IPS DF 6.9 (cell line): ENCODE measurements at regions not wholly inside any gene's neighbourhood (a gene's known extent, or its start where the extent isn't known, plus 50 kb on each side); places are given as distances from the start of the nearest gene placed in this dataset.

Experiments
- DNase-seq: peaks from one replicate; pipeline ENCODE4 v3.0.0-alpha.2; 2013; ENCODE audit warnings: low read depth, low spot score
- H3K27ac ChIP-seq: one replicate; pipeline ENCODE4 v1.5.1; 2013; ENCODE audit warnings: low read length, control low read depth
- H3K27me3 ChIP-seq: 2 replicates; pipeline ENCODE4 v1.6.1; 2013; ENCODE audit warnings: mild to moderate bottlenecking, low read length; ENCODE audit not compliant: control insufficient read depth, insufficient read depth
- H3K36me3 ChIP-seq: 2 replicates; pipeline ENCODE4 v1.6.1; 2013; ENCODE audit warnings: low read length; ENCODE audit not compliant: control insufficient read depth, insufficient read depth
- H3K4me1 ChIP-seq: 2 replicates; pipeline ENCODE4 v1.6.1; 2013; ENCODE audit warnings: low read length; ENCODE audit not compliant: control insufficient read depth, insufficient read depth
- H3K4me3 ChIP-seq: 2 replicates; pipeline ENCODE4 v1.5.1; 2013; ENCODE audit warnings: mild to moderate bottlenecking, low read length
- H3K9me3 ChIP-seq: 2 replicates; pipeline ENCODE4 v1.6.1; 2013; ENCODE audit warnings: low read length, inconsistent platforms; ENCODE audit not compliant: control insufficient read depth, insufficient read depth
- WGBS: extraction: QIAGEN DNeasy Blood & Tissue Kit; methylation state at CpG from one replicate; pipeline ENCODE4 v1.1.7; 2013; ENCODE audit warnings: mixed read lengths, missing lambda C conversion rate; ENCODE audit not compliant: insufficient read length, insufficient coverage; 5-methylcytosine and 5-hydroxymethylcytosine counted together

DNA sequence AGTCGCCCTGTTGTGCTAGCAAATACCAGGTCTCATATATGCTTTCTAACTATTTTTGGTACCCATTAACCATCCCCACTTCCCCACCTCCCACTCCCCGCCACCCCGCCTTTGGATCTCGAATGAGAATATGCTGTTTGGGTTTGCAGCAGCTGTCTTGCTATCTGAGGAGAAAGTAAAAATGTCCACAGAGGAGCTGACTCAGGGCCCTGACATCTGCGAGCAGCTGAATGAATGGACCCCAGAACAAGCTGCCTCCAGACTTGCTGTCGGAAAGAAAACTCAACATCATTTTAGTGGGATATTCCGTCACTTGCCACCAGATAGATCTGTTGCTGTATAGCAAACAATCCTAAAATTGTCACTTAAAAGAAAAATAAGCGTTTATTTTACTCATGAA lies 103.7 kb downstream of the LINC00237 start:
- no peaks in the 10 kb centered on the region for H3K9me3 ChIP-seq
- H3K4me3 ChIP-seq, result no peak overlapping the region
- no CpG with 5 or more reads among the region's 8 CpGs for WGBS
- no peak overlapping the region for H3K27ac ChIP-seq
- no peak for DNase-seq
- H3K27me3 ChIP-seq, result no peaks in the 10 kb centered on the region; the same call in 1 of the 2 replicates
- peaks cover under 1% of the 10 kb centered on the region; the same call in 1 of the 2 replicates for H3K4me1 ChIP-seq
- no peaks in the 10 kb centered on the region for H3K36me3 ChIP-seq

DNA sequence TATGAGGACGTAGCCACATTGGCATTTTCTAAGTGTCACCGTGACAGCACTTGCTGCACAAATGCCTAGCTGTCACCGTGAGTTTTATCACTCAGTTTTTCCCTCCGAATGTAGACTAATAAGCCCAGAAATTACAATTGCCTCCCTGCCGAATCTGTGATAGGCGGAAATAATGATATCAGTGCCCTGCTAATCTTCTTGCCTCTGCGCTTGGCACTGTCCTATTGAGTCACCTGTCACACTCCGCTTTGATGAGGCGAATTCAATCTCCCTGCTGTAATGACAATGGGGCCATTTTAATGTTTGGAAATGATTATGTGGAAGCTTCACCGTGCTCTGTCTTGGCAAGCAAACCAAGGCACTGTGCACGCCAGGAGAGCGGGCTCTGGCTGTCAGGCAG lies 112.8 kb downstream of the LINC00237 start:
- Histone ChIP-seq H3K27ac (no peak overlapping the region), H3K9me3 (no peaks in the 10 kb centered on the region), H3K36me3 (no peaks in the 10 kb centered on the region), H3K4me3 (no peak overlapping the region), H3K4me1 (peaks cover 1% of the 10 kb centered on the region; the same call in 1 of the 2 replicates), H3K27me3 (no peaks in the 10 kb centered on the region)
- WGBS, result no CpG with 5 or more reads among the region's 12 CpGs
- no peak for DNase-seq

DNA sequence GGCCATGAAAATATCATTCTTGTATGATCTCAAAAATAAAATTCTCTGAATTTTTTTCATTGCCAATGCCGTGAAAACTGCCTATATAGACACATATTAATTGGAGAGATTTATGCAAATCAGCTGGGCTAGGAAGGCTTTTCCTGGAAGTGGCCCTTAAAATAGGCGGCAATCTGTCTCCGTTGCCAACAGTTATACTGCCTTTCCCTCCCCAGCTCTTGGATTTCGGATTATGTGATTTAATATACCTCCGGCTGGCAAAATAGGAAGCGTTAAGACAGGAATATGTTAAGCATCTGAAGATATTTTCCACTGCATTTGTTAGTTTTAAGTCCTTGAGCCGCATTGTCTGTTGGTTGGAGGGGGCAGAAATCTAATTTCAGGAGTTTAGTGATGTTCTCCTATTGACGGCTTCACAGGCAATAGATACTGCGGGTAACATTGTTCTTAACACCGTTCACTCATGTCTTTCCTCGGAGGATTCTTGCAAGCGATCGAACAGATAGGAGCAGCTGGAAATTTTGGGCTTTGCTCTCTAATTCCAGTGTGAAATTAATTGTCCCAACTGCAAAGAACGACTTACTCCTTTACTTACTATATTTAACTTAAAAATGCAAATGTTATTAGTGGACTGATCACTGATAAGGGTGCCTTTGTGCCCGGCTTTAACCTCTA lies 113.3 kb downstream of the LINC00237 start:
- Histone ChIP-seq H3K9me3 (no peaks in the 10 kb centered on the region), H3K4me3 (no peak overlapping the region), H3K27me3 (no peaks in the 10 kb centered on the region), H3K27ac (no peak overlapping the region), H3K36me3 (no peaks in the 10 kb centered on the region), H3K4me1 (peaks cover 1% of the 10 kb centered on the region; the same call in 1 of the 2 replicates)
- DNase-seq, result no peak
- no CpG with 5 or more reads among the region's 15 CpGs for WGBS

DNA sequence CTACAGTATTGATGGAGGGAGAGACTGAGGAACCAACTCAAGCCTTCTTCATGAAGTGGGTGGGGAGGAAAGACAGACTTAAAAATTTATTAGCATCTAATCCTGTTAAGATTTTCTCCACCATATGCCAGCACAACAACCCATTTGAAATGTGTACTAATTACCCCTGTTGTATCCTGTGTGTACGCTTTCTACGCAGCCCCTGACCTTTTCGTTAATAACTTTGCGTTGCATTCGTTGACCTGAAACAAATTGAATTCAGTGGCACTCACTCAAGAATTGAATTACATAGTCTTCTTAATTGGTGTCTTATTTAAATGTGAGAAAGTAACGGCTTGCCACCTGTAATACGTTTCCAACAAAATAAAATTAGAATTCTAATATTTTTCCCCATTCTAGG lies 113.9 kb downstream of the LINC00237 start:
- Histone ChIP-seq H3K4me1 (no peaks in the 10 kb centered on the region), H3K27ac (no peak overlapping the region), H3K27me3 (no peaks in the 10 kb centered on the region), H3K36me3 (no peaks in the 10 kb centered on the region), H3K4me3 (no peak overlapping the region), H3K9me3 (no peaks in the 10 kb centered on the region)
- no CpG with 5 or more reads among the region's 7 CpGs for WGBS
- DNase-seq, result no peak

DNA sequence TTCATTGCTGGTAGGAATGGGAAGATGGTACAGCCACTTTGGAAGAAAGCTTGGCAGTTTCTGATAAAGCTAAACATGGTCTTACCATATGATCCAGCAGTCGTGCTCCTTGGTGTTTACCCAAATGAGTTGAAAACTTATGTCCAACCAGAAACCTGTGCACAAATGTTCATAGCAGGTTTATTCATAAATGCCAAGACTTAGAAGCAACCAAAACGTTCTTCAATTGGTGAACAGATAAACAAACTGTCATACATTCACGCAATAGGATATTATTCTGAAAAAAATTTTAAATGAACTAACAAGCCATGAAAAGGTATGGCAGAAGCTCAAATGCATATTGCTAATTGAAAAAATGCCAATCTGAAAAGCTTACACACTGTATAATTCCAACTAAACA lies 117.1 kb downstream of the LINC00237 start:
- Histone ChIP-seq H3K9me3 (no peaks in the 10 kb centered on the region), H3K27ac (no peak overlapping the region), H3K36me3 (no peaks in the 10 kb centered on the region), H3K4me3 (no peak overlapping the region), H3K27me3 (no peaks in the 10 kb centered on the region), H3K4me1 (no peaks in the 10 kb centered on the region)
- WGBS, result no CpG with 5 or more reads among the region's 3 CpGs
- no peak for DNase-seq

DNA sequence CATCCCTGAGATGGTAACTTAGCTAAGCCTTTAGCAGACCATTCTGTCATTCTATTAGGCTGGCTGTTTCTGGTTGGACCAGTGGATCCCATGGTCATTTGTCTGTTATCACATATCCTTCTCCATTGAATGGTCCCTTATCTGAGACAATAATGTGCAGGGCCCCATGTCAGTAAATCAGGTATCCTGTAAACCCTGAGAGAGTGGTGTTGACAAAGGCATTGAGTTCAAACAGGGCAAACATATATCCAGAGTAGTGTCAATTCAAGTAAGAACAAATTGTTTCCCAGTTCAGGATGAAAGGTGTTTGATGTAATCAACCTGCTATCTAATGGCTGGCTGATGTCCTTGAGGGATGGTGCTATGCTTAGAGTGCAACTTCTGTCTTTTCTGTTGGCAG lies 126.2 kb downstream of the LINC00237 start:
- no peak overlapping the region for H3K4me3 ChIP-seq
- H3K9me3 ChIP-seq, result no peaks in the 10 kb centered on the region
- no peaks in the 10 kb centered on the region for H3K36me3 ChIP-seq
- H3K27ac ChIP-seq, result no peak overlapping the region
- H3K4me1 ChIP-seq, result no peaks in the 10 kb centered on the region; the same call in 1 of the 2 replicates
- DNase-seq, result no peak
- H3K27me3 ChIP-seq, result no peaks in the 10 kb centered on the region

DNA sequence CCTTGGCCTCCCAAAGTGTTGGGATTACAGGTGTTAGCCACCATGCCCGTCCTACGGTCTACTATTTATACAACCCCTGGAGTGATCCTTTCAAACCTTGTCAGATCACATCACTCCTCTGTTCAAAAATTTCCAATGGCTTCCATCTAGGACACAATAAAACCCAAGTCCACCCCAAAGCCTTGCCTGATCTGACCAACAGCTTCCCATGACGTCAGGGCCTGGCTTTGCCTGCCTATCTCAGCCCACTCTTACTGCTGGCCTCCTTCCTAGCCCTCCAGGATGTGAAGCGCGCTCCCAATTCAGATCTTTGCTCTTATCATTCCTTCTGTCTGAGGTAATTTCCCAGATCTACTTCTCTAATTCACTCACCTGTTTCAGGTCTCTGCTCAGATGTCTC lies 128.4 kb downstream of the LINC00237 start:
- no CpG with 5 or more reads among the region's 5 CpGs for WGBS
- DNase-seq, result no peak
- Histone ChIP-seq H3K4me3 (no peak overlapping the region), H3K4me1 (no peaks in the 10 kb centered on the region), H3K9me3 (no peaks in the 10 kb centered on the region), H3K36me3 (no peaks in the 10 kb centered on the region), H3K27ac (no peak overlapping the region), H3K27me3 (no peaks in the 10 kb centered on the region)

DNA sequence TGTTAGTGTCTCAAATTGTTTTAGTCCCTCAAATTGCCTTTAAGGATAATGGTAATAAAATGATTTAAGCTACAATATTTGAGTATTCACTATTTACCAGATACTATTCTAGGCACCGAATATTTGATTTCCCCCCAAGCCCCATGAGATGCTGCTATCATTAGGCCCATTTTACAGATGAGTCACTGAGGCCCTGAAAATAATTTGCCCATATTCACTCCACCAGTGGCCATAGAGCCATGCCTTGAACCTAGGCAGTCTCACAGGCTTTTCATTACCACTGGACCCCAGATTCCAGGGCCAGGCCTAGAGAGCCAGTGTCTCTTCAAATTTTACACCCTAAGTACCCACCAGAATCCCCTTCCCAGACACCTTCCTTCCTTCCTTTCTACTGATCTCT lies 133.7 kb downstream of the LINC00237 start:
- H3K4me1 ChIP-seq, result no peaks in the 10 kb centered on the region; the same call in 1 of the 2 replicates
- no peak overlapping the region for H3K4me3 ChIP-seq
- DNase-seq, result no peak
- no peaks in the 10 kb centered on the region for H3K27me3 ChIP-seq
- H3K36me3 ChIP-seq, result no peaks in the 10 kb centered on the region
- no peak overlapping the region for H3K27ac ChIP-seq
- no peaks in the 10 kb centered on the region for H3K9me3 ChIP-seq
- no CpG with 5 or more reads among the region's 1 CpG for WGBS

DNA sequence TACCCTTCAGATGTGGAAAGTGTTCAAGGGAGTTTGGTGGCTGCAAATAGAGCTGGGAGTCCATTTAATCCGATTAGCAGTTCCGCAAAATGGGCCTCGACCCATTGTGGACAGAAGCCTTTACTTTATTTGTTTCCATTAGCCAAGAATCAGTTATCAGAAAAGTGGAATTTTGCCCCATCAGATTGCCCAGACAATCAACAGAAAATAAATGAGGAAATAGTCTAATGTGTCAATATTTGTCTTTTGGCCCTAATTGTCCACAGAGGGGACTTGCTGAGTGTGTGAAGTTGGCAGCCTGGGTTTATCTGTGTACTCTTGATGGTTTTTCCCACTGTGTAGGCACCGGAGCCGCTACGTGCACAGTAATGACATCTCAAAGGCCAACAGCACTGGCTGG lies 134.3 kb downstream of the LINC00237 start:
- H3K4me3 ChIP-seq, result no peak overlapping the region
- no CpG with 5 or more reads among the region's 6 CpGs for WGBS
- H3K27ac ChIP-seq, result no peak overlapping the region
- no peaks in the 10 kb centered on the region; the same call in 1 of the 2 replicates for H3K4me1 ChIP-seq
- H3K36me3 ChIP-seq, result no peaks in the 10 kb centered on the region
- no peaks in the 10 kb centered on the region for H3K27me3 ChIP-seq
- no peaks in the 10 kb centered on the region for H3K9me3 ChIP-seq
- DNase-seq, result no peak

DNA sequence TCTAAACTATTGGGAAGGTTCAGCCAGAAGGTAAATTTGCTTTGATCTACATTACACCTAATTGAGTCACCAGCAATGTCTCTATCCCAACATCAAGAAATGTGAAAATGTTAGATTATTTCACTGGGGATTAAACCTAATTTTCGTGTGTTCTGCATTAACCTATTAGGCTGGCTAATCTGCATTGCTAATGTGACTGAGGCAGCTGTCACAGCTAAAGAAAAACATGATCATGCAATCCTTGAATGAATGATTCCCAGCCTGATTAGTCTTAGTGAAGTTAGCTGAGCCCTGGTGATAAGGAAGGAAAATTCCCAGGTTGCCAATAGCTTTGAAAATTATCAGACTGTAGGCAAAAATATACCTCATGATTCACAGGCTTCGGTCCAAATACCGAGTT lies 135.3 kb downstream of the LINC00237 start:
- no peak for DNase-seq
- Histone ChIP-seq H3K9me3 (no peaks in the 10 kb centered on the region), H3K27me3 (no peaks in the 10 kb centered on the region), H3K4me3 (no peak overlapping the region), H3K36me3 (no peaks in the 10 kb centered on the region), H3K4me1 (no peaks in the 10 kb centered on the region; the same call in 1 of the 2 replicates), H3K27ac (no peak overlapping the region)
- WGBS, result no CpG with 5 or more reads among the region's 3 CpGs

DNA sequence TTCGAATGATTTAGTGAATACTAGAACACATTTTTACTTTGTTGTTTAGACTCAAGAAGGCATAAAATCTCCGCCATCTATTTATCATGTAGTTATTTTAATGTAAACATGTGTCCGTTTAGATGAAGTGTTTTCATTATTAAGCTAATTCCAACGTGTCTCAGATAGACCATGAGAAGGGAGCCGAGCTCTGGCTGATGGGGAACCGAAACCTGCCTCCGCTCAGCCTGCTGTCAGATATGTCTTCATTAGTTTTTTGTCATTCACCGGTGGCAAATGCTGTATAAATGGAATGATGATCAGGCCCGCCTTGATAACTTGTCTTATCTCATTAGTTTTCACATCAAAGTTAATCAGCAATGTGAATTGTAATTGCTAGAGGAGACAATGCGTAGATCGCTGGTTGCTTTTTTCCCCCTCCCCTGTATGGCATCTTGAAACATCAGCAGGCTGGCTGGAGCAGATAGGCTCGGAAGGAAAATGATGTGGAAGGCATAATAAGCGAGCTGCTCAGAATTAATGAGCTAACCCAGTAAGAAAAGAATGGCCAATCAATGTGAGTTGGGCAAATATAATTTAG lies 136.4 kb downstream of the LINC00237 start:
- no CpG with 5 or more reads among the region's 13 CpGs for WGBS
- H3K27ac ChIP-seq, result no peak overlapping the region
- no peaks in the 10 kb centered on the region for H3K9me3 ChIP-seq
- H3K4me3 ChIP-seq, result no peak overlapping the region
- H3K27me3 ChIP-seq, result no peaks in the 10 kb centered on the region
- H3K4me1 ChIP-seq, result no peaks in the 10 kb centered on the region; the same call in 1 of the 2 replicates
- DNase-seq, result no peak
- no peaks in the 10 kb centered on the region for H3K36me3 ChIP-seq
